ENCODE measurements at regions not wholly inside any gene's neighbourhood (a gene's known extent, or its start where the extent isn't known, plus 50 kb on each side); places are given as distances from the start of the nearest gene placed in this dataset.

DNA sequence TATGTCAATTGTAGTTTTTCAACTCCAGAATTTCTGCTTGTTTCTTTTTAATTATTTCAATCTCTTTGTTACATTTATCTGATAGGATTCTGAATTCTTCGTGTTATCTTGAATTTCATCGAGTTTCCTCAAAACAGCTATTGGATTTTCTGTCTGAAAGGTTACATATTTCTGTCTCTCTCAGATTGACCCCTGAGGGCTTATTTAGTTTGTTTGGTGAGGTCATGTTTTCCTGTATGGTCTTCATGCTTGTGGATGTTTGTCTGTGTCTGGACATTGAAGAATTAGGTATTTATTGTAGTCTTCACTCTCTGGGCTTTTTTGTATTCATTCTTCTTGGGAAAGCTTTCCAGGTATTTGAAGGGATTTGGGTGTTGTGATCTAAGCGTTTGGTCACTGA, 85.6 kb downstream of the SNAPC1 start:
- no peak for DNase-seq (ENCODE audit: low read depth in 4 of 4, low spot score in 3 of 4)

DNA sequence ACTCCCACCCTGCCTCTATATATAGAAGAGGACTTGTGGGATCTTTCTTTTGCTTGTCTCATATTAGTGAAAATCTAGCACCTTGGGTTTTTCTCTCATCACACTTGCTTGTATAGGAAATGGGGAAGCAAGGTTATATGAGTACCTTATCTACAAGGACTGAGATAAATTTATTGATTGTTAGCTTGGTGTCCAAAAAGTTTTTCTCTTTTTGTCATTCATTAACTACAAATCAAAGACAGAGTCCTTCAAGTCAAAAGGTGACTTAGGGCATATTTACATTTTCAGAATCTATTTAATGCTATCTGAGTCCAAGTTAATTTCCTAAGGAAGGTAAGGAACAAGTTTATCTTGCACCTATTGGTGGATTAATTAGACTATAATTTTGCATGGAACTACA, 92.7 kb downstream of the SNAPC1 start:
- DNase-seq (ENCODE audit: low read depth in 4 of 4, low spot score in 3 of 4) = no peak

DNA sequence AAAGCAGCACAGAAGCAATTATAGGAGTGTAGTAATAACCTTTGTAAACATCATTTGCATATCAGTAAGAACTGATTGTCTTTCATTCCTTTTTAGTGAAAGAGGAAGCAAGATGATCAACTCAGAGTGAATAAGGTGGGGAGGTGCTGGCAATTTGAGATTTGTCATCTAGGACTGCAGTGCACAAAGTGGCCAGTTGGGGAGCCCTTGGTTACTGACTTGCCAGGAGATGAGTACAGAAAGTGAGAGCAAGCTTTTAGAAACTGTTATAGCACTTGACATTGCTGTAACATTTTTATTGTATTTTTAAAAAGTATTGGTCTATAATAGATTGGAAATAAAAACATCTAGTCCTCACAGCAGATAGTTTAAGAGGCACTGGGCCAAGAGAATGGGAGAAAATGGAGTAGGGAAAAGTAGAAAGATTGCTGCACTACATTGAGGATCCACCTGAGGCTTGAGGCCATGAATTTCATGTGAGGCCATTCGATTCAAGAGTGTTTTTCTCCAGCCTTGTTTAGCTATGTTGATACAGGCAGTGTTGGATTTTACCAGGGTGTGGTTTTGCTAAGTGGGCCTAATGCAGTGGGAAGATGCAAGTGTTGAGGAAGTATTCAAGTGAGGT, 98.2 kb downstream of the SNAPC1 start:
- DNase-seq (ENCODE audit: low read depth in 4 of 4, low spot score in 3 of 4) = no peak

DNA sequence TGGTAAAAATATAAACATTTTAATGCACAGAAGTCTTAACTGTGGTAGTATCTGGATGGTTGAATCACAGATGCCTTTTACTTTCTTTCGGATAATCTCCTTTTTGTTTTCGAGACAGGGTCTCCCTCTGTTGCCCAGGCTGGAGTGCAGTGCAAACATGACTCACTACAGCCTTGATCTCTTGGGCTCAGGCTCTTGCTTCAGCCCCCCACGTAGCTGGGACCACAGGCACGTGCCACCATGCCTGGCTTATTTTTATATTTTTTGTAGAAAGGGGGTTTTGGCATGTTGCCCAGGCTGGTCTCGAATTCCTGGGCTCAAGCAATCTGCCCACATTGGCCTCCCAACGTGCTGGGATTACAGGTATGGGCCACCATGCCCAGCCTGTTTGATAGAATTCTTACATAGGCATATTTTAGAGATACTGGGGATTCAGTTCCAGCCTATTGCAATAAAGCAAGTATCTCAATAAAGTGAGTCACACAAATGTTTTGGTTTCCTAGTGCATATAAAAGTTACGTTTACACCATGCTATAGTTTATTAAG, 99.2 kb downstream of the SNAPC1 start:
- no peak for DNase-seq (ENCODE audit: low read depth in 4 of 4, low spot score in 3 of 4)

DNA sequence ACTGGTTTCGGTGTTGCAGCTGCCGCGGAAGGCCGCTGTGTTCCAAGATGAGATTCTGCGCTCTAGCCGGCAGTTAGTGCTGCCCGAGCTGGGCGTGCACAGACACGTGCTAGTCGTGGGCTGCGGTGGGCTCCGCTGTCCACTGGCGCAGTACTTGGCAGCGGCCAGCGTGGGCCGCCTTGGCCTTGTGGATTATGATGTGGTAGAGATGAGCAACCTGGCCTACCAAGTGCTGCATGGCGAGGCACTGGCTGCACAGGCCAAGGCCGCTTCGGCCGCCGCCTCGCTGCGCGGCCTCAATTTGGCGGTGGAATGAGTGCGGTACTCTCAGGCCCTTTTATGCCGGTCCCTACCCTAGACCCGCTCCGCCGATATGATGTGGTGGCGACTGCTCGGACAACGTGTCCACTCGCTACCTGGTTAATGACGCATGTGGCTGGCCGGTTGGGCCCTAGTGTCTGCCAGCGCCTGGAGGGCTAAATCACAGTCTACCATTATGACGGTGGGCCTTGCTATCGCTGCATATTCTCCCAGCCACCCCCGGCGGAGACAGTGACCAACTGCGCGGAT, 102.2 kb downstream of the SNAPC1 start:
- no peak for DNase-seq (ENCODE audit: low read depth in 4 of 4, low spot score in 3 of 4)

DNA sequence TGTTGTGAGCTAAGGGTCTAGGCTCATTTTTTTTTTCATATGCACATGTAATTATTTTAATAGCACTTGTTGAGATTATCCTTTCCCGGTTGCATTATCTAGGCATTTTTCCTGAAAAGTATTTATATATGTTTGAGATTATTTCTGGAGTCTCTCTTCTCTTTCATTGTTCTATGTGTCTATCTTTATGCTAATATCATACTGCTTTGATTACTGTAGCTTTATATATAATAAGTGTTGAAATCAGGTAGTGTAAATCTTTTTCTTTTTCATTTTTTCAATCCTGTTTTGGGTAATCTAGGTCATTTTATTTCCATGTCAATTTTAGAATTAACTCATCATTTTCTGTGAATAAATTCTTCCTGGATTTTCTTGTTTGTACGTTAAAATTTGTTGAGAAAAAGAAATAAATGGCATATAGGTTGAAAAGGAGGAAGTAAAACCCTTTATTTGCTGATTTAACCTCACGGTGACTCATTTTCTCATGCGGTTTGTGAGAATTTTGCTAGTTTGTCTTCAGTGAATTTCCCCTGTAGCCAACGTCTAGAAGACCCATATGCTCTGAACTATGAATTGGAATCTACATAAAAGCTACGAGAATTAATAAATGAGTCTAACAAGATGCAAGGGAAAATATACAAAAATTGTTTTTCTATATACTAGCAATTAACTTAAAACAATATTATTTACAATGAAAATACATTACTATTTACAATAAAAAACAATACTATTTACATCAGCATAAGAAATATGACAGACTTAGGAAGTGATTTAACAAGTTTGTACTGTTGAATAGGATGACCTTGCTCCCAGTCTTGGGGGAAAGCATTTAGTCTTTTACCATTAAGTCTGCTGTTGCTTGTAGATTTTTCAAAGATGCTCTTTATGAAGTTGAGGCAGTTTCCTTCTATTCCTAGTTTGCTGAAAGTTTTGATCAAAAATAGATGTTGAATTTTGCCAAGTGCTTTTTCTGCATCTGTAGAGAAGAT, 105.0 kb downstream of the SNAPC1 start:
- DNase-seq (ENCODE audit: low read depth in 4 of 4, low spot score in 3 of 4) = no peak

DNA sequence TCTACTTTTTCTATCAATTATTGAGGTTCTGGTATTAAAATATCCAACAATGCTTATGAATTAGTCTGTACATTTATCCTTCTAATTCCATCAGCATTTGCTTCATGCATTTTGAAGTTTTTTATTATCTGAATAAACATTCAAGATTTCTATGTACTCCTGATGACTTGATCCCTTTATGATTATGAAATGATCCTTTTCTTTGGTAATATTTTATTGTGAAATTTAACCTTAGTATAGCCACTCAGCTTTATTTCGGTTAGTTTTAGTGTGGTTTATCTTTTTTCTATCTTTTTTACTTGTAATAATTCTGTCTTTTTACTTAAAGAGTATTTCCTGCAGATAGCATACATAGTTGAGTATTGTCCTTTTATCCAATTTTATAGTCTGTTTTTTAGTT, 106.6 kb downstream of the SNAPC1 start:
- no peak for DNase-seq (ENCODE audit: low read depth in 4 of 4, low spot score in 3 of 4)

DNA sequence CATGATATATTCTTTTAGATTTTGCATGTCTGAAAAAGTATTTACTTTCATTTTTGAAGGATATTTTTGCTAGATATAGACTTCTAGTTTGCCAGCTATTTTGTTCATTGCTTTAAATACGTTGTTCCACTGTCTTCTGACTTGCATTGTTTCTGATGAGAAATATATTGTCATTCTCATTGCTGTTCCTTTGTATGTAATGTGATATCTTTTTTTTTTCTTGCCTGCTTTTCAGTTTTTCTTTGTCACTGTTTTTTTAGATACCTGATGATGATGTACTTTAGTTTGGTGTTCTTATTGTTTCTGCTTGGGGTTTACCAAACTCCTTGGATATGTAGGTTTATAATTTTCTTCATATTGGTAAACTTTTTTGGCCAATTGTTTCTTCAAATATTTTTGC, 107.9 kb downstream of the SNAPC1 start:
- DNase-seq (ENCODE audit: low read depth in 4 of 4, low spot score in 3 of 4) = no peak

DNA sequence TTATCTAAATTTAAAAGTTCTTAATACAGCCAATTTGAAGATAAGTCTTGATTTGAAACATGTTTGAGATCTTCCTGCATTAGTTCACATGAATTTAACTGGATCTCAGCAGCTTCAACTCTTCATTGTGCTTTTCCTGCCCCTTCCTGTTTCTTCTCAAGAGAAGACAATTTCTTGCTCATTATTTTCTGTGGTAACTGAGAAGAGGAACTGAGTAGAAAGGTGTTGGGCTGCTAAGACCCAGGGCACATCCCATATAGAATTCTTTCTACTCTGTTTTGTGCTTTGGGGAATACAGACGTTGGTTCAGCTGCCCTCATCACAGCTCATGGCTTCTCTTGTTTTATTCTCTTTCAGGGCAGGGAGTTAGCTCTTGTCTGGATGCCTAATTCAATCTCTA, 110.2 kb downstream of the SNAPC1 start:
- DNase-seq (ENCODE audit: low read depth in 4 of 4, low spot score in 3 of 4) = no peak

DNA sequence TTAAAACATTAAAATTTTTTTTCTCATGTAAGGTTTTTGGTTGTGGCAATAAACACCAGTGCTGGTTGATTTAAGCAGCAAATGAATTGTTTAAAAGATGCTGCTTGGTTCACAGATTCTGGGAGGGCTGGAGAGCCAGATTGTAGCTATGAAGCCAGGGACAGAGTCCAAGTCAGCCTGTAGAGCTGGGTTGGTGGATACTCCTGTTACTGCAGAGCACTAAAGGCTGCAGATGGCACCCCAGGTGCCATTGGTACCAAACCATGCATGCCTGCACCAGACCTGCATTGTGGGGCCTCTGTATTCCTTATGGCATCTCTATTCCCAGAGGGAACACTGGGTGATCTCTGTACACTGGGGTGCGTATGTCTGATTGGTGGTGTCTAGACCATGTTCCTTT, 113.3 kb downstream of the SNAPC1 start:
- DNase-seq (ENCODE audit: low read depth in 4 of 4, low spot score in 3 of 4) = no peak

DNA sequence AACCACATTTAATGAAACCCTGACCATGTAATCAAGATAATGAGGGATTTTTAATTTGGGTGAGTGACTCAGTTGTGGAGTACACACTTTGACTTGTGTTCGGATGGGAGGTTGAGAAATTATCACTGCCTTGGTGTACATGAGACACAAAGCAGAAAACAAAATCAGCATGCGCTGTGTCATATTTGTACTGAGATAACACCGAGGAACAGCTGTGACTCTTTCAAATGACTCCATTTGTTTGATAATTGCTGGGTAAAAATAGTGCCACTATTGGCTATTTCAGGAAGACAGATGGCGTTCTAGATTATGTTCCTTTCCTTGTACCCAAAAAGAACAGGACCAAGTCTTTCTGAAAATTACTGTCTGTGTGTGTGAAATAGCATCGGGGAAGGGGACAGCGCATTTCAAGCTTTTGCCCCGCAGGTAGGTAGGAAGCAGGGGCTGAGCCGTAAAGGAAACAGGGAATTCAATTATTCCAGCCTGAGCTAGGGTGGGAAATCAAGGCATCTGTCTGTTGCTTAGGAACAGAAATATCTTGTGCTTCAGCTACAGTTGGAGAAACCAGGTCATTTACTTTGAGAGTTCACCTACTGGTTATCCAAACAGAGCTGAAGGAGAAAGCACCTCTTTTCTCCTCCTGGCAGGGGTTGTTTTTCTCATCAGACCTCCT, 114.3 kb downstream of the SNAPC1 start:
- no peak for DNase-seq (ENCODE audit: low read depth in 4 of 4, low spot score in 3 of 4)

DNA sequence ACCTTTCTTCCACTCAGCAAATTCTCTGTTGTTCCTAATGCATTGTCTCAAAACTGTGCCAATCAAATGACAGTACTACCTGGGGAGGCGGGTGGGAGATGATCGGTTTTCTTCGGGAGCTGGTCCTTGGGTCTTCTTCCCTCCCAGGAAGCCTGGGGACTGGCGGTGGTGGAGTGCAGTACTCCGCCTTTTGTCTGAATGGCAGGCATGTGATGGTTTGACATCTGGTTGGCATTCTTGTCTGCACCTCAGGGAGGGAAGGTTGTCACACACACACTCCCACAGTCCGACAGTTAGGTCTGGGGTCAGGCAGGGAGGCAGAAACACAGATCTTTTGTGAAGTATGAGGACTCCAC, 114.8 kb downstream of the SNAPC1 start:
- no peak for DNase-seq (ENCODE audit: low read depth in 4 of 4, low spot score in 3 of 4)

DNA sequence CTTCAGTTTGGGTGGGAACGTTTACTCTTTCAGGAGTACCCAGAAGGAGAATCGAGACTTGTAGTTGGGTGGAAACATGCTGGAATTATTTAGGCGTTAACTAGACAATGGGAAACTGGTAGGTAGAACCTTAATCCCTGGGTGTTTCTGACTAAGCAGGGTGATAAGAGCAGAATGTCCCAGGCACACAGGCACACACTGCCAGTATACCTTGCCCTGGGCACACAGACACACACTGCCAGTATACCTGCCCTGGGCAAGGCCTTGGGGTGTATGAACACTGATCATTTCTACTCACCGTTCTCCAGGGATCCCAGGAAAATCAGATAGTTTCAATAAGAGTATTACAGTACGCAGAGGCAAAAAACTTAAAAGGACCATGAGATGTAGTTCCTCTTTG, 115.5 kb downstream of the SNAPC1 start:
- no peak for DNase-seq (ENCODE audit: low read depth in 4 of 4, low spot score in 3 of 4)

DNA sequence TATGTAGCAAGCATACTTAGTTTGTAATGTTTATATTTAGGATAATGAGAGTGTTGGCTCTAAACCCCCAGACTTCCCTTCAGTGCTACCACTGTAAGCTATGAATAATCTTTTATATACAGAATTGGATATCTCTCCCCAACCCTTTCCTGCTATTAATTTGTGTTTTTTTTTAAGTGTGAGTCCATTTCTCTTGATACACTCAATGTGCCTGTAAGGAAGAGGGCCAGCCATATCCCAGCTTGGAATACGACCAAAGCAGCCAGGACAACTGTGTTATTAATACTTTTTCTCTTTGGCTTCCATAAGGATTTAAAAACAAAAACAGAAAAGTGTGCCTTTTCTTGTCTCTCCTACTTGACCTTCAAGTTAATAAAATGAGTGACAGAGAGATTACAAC, 116.7 kb downstream of the SNAPC1 start:
- no peak for DNase-seq (ENCODE audit: low read depth in 4 of 4, low spot score in 3 of 4)

DNA sequence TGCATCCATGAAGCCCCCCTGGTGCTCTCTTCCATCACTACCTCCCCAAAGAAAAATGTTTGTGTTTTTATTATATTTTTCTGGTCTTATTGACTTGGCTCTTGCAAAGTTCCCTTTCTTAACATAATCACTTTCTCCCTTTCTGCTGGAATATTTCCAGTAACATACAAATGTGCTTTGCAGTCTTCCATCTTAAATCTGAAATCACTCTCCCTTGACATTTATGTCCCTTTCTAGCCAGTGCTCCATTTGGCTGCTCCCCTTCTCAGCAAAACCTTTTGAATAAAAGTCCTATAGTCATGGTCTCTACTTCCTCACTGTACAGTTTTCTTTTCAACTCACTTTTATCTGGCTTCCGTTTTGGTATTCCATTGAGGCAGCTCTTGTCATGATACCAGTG, 118.8 kb downstream of the SNAPC1 start:
- no peak for DNase-seq (ENCODE audit: low read depth in 4 of 4, low spot score in 3 of 4)

DNA sequence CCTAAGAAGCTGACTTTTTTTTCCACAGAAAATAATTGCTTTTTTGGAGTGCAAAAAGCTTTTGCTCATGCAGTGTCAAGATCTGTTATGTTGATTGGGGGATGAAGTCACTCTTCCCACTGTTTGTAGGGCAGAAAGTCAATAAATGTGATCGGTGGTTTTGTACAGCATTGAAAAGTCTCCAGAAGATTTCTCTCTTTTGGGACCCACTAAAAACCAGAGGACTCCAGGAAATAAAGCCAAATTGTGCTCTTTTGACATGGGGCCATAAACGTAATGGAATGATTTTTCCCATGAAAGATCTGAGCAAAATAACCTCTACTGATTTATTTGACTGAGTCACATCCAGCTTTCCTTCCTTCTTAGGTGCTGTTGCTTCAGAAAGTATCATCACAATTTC, 122.5 kb downstream of the SNAPC1 start:
- DNase-seq (ENCODE audit: low read depth in 4 of 4, low spot score in 3 of 4) = no peak

DNA sequence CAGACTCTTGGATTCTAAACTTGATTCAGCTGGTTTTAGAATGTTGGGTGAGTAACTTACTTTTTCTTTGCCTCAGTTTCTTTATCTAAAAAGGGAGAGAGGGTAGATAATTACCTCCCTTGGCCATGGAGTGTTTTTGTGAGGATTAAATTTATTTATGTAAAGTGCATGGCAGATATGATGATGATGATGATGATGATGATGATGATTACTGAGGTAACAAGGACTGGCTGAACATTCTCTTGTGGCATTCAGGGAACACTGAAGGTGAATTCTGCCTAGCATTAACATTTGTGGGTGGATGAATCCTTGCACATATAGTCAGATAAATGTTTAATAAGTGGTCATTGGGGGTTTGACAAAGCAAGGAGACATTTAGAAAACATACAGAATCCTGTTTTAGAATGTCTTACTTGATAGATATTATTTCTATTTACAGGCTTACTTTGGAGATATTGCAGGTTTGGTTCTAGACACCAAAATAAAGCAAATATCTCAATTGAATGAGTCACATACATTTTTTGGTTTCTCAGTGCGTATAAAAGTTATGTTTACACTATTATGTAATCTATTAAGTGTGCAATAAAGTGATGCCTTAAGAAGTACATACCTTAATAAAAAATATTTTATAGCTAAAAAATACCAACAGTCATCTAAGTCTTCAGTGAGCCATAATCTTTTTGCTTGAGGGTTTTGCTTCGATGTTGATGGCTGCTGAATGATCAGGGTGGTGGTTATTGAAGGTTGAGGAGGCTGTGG, 123.2 kb downstream of the SNAPC1 start:
- DNase-seq (ENCODE audit: low read depth in 4 of 4, low spot score in 3 of 4) = no peak

DNA sequence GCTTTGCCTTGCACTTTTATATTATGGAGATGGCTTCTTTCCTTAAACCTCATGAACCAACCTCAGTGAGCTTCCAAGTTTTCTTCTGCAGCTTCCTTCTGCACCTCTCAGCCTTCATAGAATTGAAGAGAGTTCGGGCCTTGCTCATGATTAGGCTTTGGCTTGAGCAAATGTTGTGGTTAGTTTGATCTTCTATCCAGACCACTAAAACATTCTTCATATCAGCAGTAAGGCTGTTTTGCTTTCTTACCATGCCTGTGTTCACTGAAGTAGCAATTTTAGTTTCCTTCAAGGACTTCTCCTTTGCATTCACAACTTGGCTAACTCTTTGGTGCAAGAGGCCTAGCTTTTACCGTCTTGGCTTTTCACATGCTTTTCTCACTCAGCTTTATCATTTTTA, 125.4 kb downstream of the SNAPC1 start:
- no peak for DNase-seq (ENCODE audit: low read depth in 4 of 4, low spot score in 3 of 4)

DNA sequence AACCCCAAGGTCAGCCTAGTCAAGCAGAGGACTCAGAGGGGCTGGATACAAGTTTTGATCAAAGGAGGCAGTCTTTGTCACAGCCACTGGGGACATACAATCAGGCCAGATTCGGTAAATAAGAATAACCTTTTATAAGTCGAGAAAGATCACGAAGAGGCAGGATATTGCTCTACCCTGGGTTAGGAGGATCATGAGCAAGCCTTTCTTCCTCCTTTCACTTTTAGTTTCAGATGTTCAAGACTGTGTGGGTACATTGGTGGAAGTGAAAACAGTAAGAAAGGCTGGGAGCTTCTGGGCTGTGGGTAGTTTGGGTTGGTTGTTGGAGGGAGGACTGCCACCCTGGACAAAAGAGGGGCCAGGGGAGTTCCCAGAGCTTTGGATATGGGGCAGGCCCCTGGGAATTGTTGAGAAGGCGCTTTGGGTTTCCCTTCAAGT, 127.7 kb downstream of the SNAPC1 start:
- no peak for DNase-seq (ENCODE audit: low read depth in 4 of 4, low spot score in 3 of 4)

DNA sequence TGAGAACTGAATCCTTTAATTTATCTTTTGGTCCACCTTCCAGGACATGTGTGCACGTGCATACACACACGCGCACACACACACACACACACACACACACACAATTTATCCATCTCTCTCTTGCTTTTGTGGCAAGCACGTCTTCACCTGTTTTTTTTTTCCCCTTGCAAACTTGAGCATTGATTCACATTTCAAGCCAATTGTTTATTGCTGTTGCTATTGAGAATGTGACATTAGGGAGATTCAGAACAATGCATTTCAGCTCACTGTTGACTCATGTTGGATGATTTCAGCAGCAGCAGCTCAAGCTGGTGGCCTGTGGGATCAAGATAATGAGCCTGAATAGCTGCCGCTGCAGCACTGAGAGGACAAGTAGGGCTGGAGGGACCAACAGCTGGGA, 128.9 kb downstream of the SNAPC1 start:
- no peak for DNase-seq (ENCODE audit: low read depth in 4 of 4, low spot score in 3 of 4)
